B cell (primary cell): ENCODE measurements at regions not wholly inside any gene's neighbourhood (a gene's known extent, or its start where the extent isn't known, plus 50 kb on each side); places are given as distances from the start of the nearest gene placed in this dataset.
"Not testable (repeated sequence)": the region's sequence is repeated elsewhere in the genome, so short reads cannot be mapped to it uniquely, and the experiment has no call there.

ENCODE experiments used
- ATAC-seq: fragments of 200-7000 bp; cut with Tn5 transposase; one replicate; pipeline ENCODE4 v1.10.0; 2021; ENCODE audit warnings: low read depth, mild to moderate bottlenecking, moderate number of reproducible peaks, moderate library complexity
- CTCF ChIA-PET: fragments of 350-600 bp; sonication (Branson Sonifier 250); formaldehyde crosslinking; loops from one replicate; lab custom pipeline; 2021; ENCODE audit warnings: antibody characterized with exemption, inconsistent platforms; lab: Charles Lee
- POLR2A ChIA-PET: fragments of 350-600 bp; sonication (Branson Sonifier 250); formaldehyde crosslinking; loops from one replicate; lab custom pipeline; 2021; ENCODE audit warnings: antibody characterized with exemption; lab: Charles Lee
- DNase-seq: peaks from one replicate; pipeline ENCODE4 v3.0.0; 2013
- H2AFZ ChIP-seq: 2 replicates; pipeline ENCODE4 v1.6.1; 2012; ENCODE audit warnings: mild to moderate bottlenecking, low read depth, low read length; ENCODE audit not compliant: insufficient read depth, poor library complexity, severe bottlenecking
- H3K27ac ChIP-seq, 2 donors: 1 replicate in 1 of 2; 2 replicates in 1 of 2; pipeline ENCODE4 v1.5.1; 2012 to 2013; ENCODE audit warnings: low read length in 2 of 2, mild to moderate bottlenecking in 2 of 2, moderate library complexity in 1 of 2
- H3K27me3 ChIP-seq, 4 experiments: fragments of 200-600 bp in 1 of 4; sonication (generic) in 1 of 4; replicated peaks in 1 of 4; 1 replicate in 2 of 4; 2 replicates in 2 of 4; pipeline versions ENCODE4 v1.6.1 to v1.7.0; 2013 to 2016; ENCODE audit warnings: low read length in 3 of 4, mild to moderate bottlenecking in 2 of 4, mixed read lengths in 1 of 4, moderate library complexity in 1 of 4; ENCODE audit not compliant: insufficient read depth in 4 of 4, control insufficient read depth in 3 of 4; ENCODE audit errors: control extremely low read depth in 1 of 4
- H3K36me3 ChIP-seq, 2 experiments: replicated peaks in 1 of 2; 1 replicate in 1 of 2; 2 replicates in 1 of 2; pipeline versions ENCODE4 v1.6.1 to v1.7.1; 2013; ENCODE audit warnings: low read length in 1 of 2; ENCODE audit not compliant: insufficient read depth in 2 of 2, control insufficient read depth in 1 of 2; ENCODE audit errors: control extremely low read depth in 1 of 2, extremely low read depth in 1 of 2
- H3K4me1 ChIP-seq, 2 donors: fragments of 200-600 bp in 1 of 2; sonication (generic) in 1 of 2; 1 replicate in 1 of 2; 2 replicates in 1 of 2; pipeline versions ENCODE4 v1.5.1 to v1.6.1; 2013 to 2017; ENCODE audit warnings: low read length in 2 of 2; ENCODE audit not compliant: control insufficient read depth in 2 of 2, insufficient read depth in 2 of 2
- H3K4me2 ChIP-seq: replicated peaks from 2 replicates; pipeline ENCODE3; 2012; ENCODE audit warnings: mild to moderate bottlenecking, low read depth, low read length; ENCODE audit not compliant: poor library complexity, severe bottlenecking
- H3K4me3 ChIP-seq, 5 experiments: fragments of 200-600 bp in 1 of 5; sonication (generic) in 1 of 5; 1 replicate in 3 of 5; 2 replicates in 2 of 5; pipeline versions ENCODE4 v1.5.1 to v1.7.0; 2011 to 2016; ENCODE audit warnings: low read length in 4 of 5, mild to moderate bottlenecking in 4 of 5, low read depth in 2 of 5, control low read depth in 1 of 5, moderate library complexity in 1 of 5; ENCODE audit not compliant: insufficient read depth in 1 of 5; ENCODE audit errors: control extremely low read depth in 1 of 5, extremely low read depth in 1 of 5
- H3K79me2 ChIP-seq: fragments of 200-600 bp; sonication (generic); one replicate; pipeline ENCODE4 v1.6.0; 2016; ENCODE audit warnings: low read length; ENCODE audit not compliant: control insufficient read depth, insufficient read depth
- H3K9ac ChIP-seq: fragments of 200-600 bp; sonication (generic); 2 replicates; pipeline ENCODE4 v1.6.1; 2017; ENCODE audit warnings: mild to moderate bottlenecking, low read length, moderate library complexity
- H3K9me3 ChIP-seq, 3 donors: one replicate each; pipeline versions ENCODE4 v1.6.1 to v1.7.1; 2013; ENCODE audit warnings: low read length in 2 of 3; ENCODE audit not compliant: control insufficient read depth in 2 of 3, insufficient read depth in 1 of 3; ENCODE audit errors: control extremely low read depth in 1 of 3
- H4K20me1 ChIP-seq: 2 replicates; pipeline ENCODE4 v1.6.0; 2012; ENCODE audit warnings: mild to moderate bottlenecking, low read length; ENCODE audit not compliant: insufficient read depth, control insufficient read depth, poor library complexity, severe bottlenecking
- H3K27ac Mint-ChIP-seq: one replicate; pipeline ENCODE4 v1.8.0; 2021; ENCODE audit warnings: mixed read lengths
- H3K27me3 Mint-ChIP-seq: one replicate; pipeline ENCODE4 v1.8.0; 2021; ENCODE audit warnings: mixed read lengths
- H3K4me1 Mint-ChIP-seq: one replicate; pipeline ENCODE4 v1.8.0; 2021; ENCODE audit warnings: mixed read lengths
- H3K4me3 Mint-ChIP-seq: one replicate; pipeline ENCODE4 v1.8.0; 2021; ENCODE audit warnings: mixed read lengths
- H3K9me3 Mint-ChIP-seq: one replicate; pipeline ENCODE4 v1.8.0; 2022; ENCODE audit warnings: mixed read lengths; ENCODE audit not compliant: insufficient read depth
- CTCF ChIP-seq: fragments of 200-600 bp; IDR thresholded peaks from one replicate; pipeline ENCODE4 v1.8.0; 2022; ENCODE audit warnings: antibody characterized with exemption, mild to moderate bottlenecking
- EZH2 ChIP-seq: IDR thresholded peaks from 2 replicates; pipeline ENCODE4 v1.6.1; 2012; ENCODE audit warnings: borderline replicate concordance, low read depth, mild to moderate bottlenecking, moderate library complexity, low read length; ENCODE audit not compliant: insufficient read depth, poor library complexity, severe bottlenecking
- WGBS: methylation state at CpG from one replicate; pipeline ENCODE4 v1.1.5; 2013; ENCODE audit warnings: missing lambda C conversion rate; ENCODE audit not compliant: insufficient coverage; 5-methylcytosine and 5-hydroxymethylcytosine counted together
- intact Hi-C: fragments of 100-400 bp; cut with micrococcal nuclease; formaldehyde crosslinking; loops from one replicate; pipeline ENCODE4 v1.10.0; 2022

GRCh38 chrX:555725-556666 lies 74.6 kb upstream of the SHOX start:
- no peaks in the 10 kb centered on the region for H3K79me2 ChIP-seq
- H3K27me3 ChIP-seq, result no peaks in the 10 kb centered on the region
- CTCF ChIA-PET, result no interaction called here
- H3K4me3 ChIP-seq, result no peak overlapping the region
- H3K9me3 ChIP-seq, result peaks cover 0 to 23% (median 0%) of the 10 kb centered on the region in 3 donors
- no peaks in the 10 kb centered on the region for H3K4me1 Mint-ChIP-seq
- no peaks in the 10 kb centered on the region for H3K9me3 Mint-ChIP-seq
- intact Hi-C loops, result no loop called here
- H3K27me3 Mint-ChIP-seq, result no peaks in the 10 kb centered on the region
- H3K4me3 Mint-ChIP-seq, result no peak overlapping the region
- H3K4me2 ChIP-seq, result no peak overlapping the region
- 86% methylated on average over 17 of the region's 37 CpGs for WGBS
- DNase-seq, result no peak
- no peaks in the 10 kb centered on the region for H3K4me1 ChIP-seq
- no peak overlapping the region for H2AFZ ChIP-seq
- no peak overlapping the region for H3K27ac ChIP-seq
- POLR2A ChIA-PET, result no interaction called here
- no peaks in the 10 kb centered on the region for H4K20me1 ChIP-seq
- no peak for ATAC-seq
- no peaks in the 10 kb centered on the region for H3K36me3 ChIP-seq
- H3K27ac Mint-ChIP-seq, result no peak overlapping the region
- TF ChIP-seq CTCF (no peak), EZH2 (no peak)
- H3K9ac ChIP-seq, result no peak overlapping the region

GRCh38 chrX:557601-558000 lies 73.0 kb upstream of the SHOX start:
- H3K27me3 Mint-ChIP-seq, H3K36me3 ChIP-seq, H3K27me3 ChIP-seq, intact Hi-C loops, H4K20me1 ChIP-seq, H3K4me1 Mint-ChIP-seq, H3K4me3 ChIP-seq, ATAC-seq, DNase-seq, CTCF ChIA-PET, H3K4me1 ChIP-seq, POLR2A ChIA-PET, H3K27ac ChIP-seq, H3K4me2 ChIP-seq, H3K9me3 Mint-ChIP-seq, H3K79me2 ChIP-seq, H3K9ac ChIP-seq, H2AFZ ChIP-seq, H3K4me3 Mint-ChIP-seq, H3K27ac Mint-ChIP-seq: not testable (repeated sequence)
- H3K9me3 ChIP-seq, result peaks cover 0 to 23% (median 0%) of the 10 kb centered on the region in 3 donors
- 95% methylated on average over 12 of the region's 21 CpGs for WGBS

DNA sequence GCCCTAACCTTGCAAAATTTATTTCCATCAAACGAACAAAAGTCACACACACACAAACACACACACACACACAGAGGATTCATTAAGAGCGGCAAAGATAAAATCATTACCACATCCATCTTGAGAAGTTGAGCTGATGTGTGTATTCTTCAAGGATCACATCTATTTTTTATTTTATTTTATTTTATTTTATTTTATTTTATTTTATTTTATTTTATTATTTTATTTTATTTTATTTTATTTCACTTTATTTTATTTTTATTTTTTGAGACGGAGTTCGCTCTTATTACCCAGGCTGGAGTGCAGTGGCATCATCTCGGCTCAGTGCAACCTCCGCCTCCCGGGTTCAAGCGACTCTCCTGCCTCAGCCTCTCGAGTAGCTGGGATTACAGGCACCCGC lies 71.3 kb upstream of the SHOX start:
- H3K27ac ChIP-seq, H3K9me3 Mint-ChIP-seq, H3K4me2 ChIP-seq, H3K9ac ChIP-seq, H3K79me2 ChIP-seq, CTCF ChIA-PET, H3K4me3 ChIP-seq, H3K27ac Mint-ChIP-seq, H3K4me1 Mint-ChIP-seq, H3K36me3 ChIP-seq, ATAC-seq, H3K4me3 Mint-ChIP-seq, H3K4me1 ChIP-seq, H3K27me3 Mint-ChIP-seq, DNase-seq, H2AFZ ChIP-seq, H4K20me1 ChIP-seq, POLR2A ChIA-PET, intact Hi-C loops, H3K27me3 ChIP-seq: not testable (repeated sequence)
- no CpG with 5 or more reads among the region's 10 CpGs for WGBS
- H3K9me3 ChIP-seq, result peaks cover 0 to 15% (median 0%) of the 10 kb centered on the region in 3 donors
